Activated naive CD8-positive, alpha-beta T cell treated with anti-CD3 and anti-CD28 coated beads, Interleukin-2, amount 10 ng/mL, durations not matched to agents 7 days and 5 days (primary cell): ENCODE measurements at regions not wholly inside any gene's neighbourhood (a gene's known extent, or its start where the extent isn't known, plus 50 kb on each side); places are given as distances from the start of the nearest gene placed in this dataset.

ENCODE experiments used
- ATAC-seq: fragments of 150-1000 bp; cut with Tn5 transposase; one replicate; pipeline ENCODE4 v1.10.0; 2021; ENCODE audit warnings: low read depth, moderate library complexity
- POLR2A ChIA-PET: fragments of 350-600 bp; sonication (Branson Sonifier 250); formaldehyde crosslinking; loops from one replicate; lab custom pipeline; 2021; ENCODE audit warnings: antibody characterized with exemption; lab: Charles Lee
- DNase-seq: peaks from one replicate; pipeline ENCODE4 v3.0.0; 2021
- H3K27ac Mint-ChIP-seq: one replicate; pipeline ENCODE4 v1.8.0; 2022; ENCODE audit warnings: mild to moderate bottlenecking, mixed read lengths
- H3K27me3 Mint-ChIP-seq: one replicate; pipeline ENCODE4 v1.8.0; 2022; ENCODE audit warnings: mild to moderate bottlenecking, moderate library complexity, mixed read lengths
- H3K36me3 Mint-ChIP-seq: one replicate; pipeline ENCODE4 v1.8.0; 2021; ENCODE audit warnings: mild to moderate bottlenecking, mixed read lengths
- H3K4me1 Mint-ChIP-seq: one replicate; pipeline ENCODE4 v1.8.0; 2021; ENCODE audit warnings: mixed read lengths
- H3K4me3 Mint-ChIP-seq: one replicate; pipeline ENCODE4 v1.8.0; 2022; ENCODE audit warnings: mild to moderate bottlenecking, moderate library complexity, mixed read lengths
- H3K9me3 Mint-ChIP-seq: one replicate; pipeline ENCODE4 v1.8.0; 2021; ENCODE audit warnings: mixed read lengths

DNA sequence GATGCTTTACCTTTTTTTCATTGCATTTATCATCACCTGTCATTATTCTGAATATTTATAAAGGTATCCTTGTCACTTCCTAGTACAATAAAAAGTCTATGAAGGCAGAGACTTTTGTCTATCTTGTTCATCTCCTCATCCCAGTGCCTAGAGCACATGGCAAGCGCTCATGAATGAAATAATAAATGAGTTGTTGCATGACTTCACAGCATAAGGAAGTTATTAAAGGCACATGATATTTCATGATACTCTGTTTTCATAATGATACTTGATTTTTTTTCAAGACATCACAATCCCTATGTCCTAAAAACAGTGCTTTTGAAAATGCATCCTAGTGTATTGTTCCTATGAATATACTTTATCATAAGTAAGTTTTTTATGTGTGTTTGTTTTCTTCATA is 310.6 kb upstream of the RSPO3 start:
- H3K9me3 Mint-ChIP-seq, result no peaks in the 10 kb centered on the region
- peaks cover 7% of the 10 kb centered on the region for H3K27me3 Mint-ChIP-seq
- no peak overlapping the region for H3K27ac Mint-ChIP-seq
- H3K4me3 Mint-ChIP-seq, result no peak overlapping the region
- no peaks in the 10 kb centered on the region for H3K36me3 Mint-ChIP-seq
- DNase-seq, result no peak
- H3K4me1 Mint-ChIP-seq, result no peaks in the 10 kb centered on the region
- ATAC-seq, result no peak
- POLR2A ChIA-PET, result no interaction called here

DNA sequence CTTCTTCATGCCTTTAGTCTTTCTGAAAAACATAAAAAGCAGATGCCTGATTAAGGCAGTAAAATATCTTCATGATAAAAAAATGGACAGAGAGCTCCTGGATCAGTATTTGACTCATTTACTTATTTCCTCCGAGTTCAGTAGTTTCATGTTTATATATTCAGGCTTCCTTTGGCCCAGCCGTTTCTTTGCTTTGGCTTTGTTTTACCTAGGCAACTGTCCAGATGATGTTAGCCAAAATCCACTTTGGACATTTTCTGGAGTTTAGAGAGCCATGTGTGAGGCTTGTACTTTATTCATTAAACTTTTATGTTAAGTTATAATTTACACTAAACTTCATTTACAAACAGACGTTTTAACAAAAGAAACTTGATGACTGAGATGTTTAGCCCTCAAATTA is 307.1 kb upstream of the RSPO3 start:
- ATAC-seq (no peak), DNase-seq (no peak)
- H3K9me3 Mint-ChIP-seq, result no peaks in the 10 kb centered on the region
- H3K4me3 Mint-ChIP-seq, result no peak overlapping the region
- POLR2A ChIA-PET, result no interaction called here
- H3K27ac Mint-ChIP-seq, result no peak overlapping the region
- no peaks in the 10 kb centered on the region for H3K36me3 Mint-ChIP-seq
- peaks cover 5% of the 10 kb centered on the region for H3K27me3 Mint-ChIP-seq
- H3K4me1 Mint-ChIP-seq, result no peaks in the 10 kb centered on the region

- ATAC-seq, result no peak
- Mint-ChIP-seq H3K27me3 (peaks cover 3% of the 10 kb centered on the region), H3K36me3 (no peaks in the 10 kb centered on the region), H3K4me1 (no peaks in the 10 kb centered on the region), H3K9me3 (no peaks in the 10 kb centered on the region), H3K4me3 (no peak overlapping the region), H3K27ac (no peak overlapping the region)
- no peak for DNase-seq
- POLR2A ChIA-PET, result no interaction called here
These were observed 306.5 kb upstream of the RSPO3 start for GRCh38 chr6:126812010-126812409.

DNA sequence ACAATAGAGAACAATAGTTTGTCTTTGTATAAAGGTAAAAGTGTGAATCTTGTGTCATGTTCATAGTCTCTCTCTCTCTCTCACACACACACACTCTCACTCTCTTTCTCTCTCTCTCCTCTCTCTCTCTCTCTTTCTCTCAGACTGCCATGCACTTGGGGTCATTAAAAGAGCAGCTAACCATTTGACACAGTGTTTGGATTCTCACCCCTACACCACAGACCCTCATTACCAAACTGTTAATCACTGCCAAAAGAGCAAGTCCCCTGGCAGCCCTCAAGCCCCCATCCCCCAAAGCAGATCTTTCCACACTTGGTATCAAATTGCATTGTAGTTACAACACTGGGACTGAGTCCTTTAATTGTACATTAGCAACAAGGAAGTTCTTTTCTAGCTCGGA is 305.8 kb upstream of the RSPO3 start:
- DNase-seq, result no peak
- Mint-ChIP-seq H3K4me3 (no peak overlapping the region), H3K9me3 (no peaks in the 10 kb centered on the region), H3K4me1 (no peaks in the 10 kb centered on the region), H3K27ac (no peak overlapping the region), H3K36me3 (no peaks in the 10 kb centered on the region), H3K27me3 (peaks cover 3% of the 10 kb centered on the region)
- ATAC-seq, result no peak
- POLR2A ChIA-PET, result no interaction called here

- H3K4me3 Mint-ChIP-seq, result no peak overlapping the region
- no peaks in the 10 kb centered on the region for H3K27me3 Mint-ChIP-seq
- no peak for ATAC-seq
- H3K9me3 Mint-ChIP-seq, result no peaks in the 10 kb centered on the region
- no peak overlapping the region for H3K27ac Mint-ChIP-seq
- DNase-seq, result no peak
- H3K4me1 Mint-ChIP-seq, result no peaks in the 10 kb centered on the region
- POLR2A ChIA-PET, result no interaction called here
- H3K36me3 Mint-ChIP-seq, result no peaks in the 10 kb centered on the region
These were observed 297.8 kb upstream of the RSPO3 start for GRCh38 chr6:126820634-126821033.

DNA sequence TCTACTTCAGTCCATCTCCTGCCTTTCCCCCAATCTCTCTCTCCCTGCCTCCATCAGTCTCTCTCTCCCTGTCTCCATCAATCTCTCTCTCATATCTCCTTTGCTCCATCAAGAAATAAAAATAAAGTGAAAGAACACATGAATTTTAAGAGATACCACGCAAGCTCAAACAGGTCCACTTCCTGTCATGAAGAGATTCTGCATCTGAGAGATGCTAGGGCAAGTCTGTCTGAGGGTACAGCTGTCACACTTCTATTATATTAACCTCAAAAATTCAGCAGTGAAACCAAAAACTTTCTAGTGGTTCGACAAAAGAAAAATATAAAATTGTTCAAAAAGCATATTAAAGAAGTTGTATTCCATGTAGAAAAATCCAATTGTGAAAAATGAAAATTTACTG is 296.8 kb upstream of the RSPO3 start:
- POLR2A ChIA-PET, result no interaction called here
- ATAC-seq, result no peak
- no peak for DNase-seq
- H3K4me3 Mint-ChIP-seq, result no peak overlapping the region
- H3K4me1 Mint-ChIP-seq, result no peaks in the 10 kb centered on the region
- no peak overlapping the region for H3K27ac Mint-ChIP-seq
- no peaks in the 10 kb centered on the region for H3K9me3 Mint-ChIP-seq
- no peaks in the 10 kb centered on the region for H3K36me3 Mint-ChIP-seq
- H3K27me3 Mint-ChIP-seq, result no peaks in the 10 kb centered on the region

DNA sequence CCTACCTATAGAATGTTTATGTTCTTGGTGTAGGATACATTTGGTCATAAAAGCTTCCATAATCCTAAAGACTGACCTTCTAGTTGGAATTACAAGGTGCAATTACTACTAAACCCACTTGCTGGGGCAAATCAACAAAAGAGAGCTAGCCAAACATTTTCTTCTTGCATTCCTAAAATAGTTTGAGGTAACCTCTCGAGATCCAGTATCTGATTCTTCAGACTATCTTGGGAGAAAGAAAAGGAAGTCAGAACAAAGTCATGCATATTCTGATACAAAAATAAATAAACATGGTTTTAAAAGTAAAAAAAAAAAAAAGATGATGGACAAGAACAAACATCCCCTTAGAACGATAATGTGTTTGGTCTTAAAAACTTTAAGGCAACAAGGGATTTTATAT is 294.2 kb upstream of the RSPO3 start:
- Mint-ChIP-seq H3K4me3 (no peak overlapping the region), H3K27ac (no peak overlapping the region), H3K27me3 (no peaks in the 10 kb centered on the region), H3K4me1 (no peaks in the 10 kb centered on the region), H3K9me3 (no peaks in the 10 kb centered on the region), H3K36me3 (no peaks in the 10 kb centered on the region)
- DNase-seq, result no peak
- POLR2A ChIA-PET, result no interaction called here
- no peak for ATAC-seq

DNA sequence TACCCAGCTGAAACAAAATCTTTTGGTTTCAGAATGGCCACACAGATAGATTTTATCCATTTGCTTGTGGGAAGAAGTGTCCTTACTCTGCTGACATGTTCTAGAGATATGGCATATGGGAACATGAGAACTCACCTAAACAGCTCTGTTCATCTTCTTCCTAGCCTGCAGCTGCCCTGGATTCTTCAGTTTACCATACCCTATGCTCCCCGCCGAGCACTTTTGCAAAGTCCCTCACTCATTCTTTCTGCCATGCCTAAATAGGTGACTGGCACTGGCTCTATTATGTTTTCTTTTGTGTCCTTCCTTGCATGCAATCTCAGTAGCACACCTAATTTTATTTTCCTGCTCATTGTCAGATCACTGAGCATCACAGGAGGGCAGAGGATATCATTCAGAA is 293.7 kb upstream of the RSPO3 start:
- Mint-ChIP-seq H3K36me3 (no peaks in the 10 kb centered on the region), H3K27ac (no peak overlapping the region), H3K27me3 (no peaks in the 10 kb centered on the region), H3K4me1 (no peaks in the 10 kb centered on the region), H3K4me3 (no peak overlapping the region), H3K9me3 (no peaks in the 10 kb centered on the region)
- POLR2A ChIA-PET, result no interaction called here
- DNase-seq (no peak), ATAC-seq (no peak)

DNA sequence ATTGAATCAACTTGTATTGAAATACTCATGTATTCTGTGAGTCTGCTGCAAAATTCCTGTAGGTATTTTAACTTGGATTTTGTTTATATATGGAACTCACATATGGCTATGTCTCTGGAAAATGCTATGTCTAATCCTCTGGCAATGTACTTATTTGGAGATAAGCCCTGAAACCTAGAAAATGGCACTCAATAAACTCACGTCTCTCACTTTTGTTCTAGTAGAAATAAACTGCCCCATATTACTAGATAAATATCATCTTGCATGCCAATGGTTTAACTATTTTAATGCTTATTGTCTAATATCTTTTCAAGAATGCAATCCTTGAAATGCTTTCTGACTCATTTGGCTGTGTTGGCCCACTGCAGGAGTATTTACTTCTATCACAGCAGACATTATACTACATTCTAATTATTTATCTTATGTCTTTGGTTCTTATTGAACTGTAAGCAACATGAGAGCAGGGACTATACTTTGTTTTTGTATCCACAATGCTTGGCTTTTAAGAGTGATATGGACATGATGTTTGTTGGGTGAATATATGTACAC is 292.2 kb upstream of the RSPO3 start:
- ATAC-seq (no peak), DNase-seq (no peak)
- no peaks in the 10 kb centered on the region for H3K4me1 Mint-ChIP-seq
- no peak overlapping the region for H3K4me3 Mint-ChIP-seq
- POLR2A ChIA-PET, result no interaction called here
- no peaks in the 10 kb centered on the region for H3K27me3 Mint-ChIP-seq
- no peak overlapping the region for H3K27ac Mint-ChIP-seq
- H3K9me3 Mint-ChIP-seq, result no peaks in the 10 kb centered on the region
- H3K36me3 Mint-ChIP-seq, result no peaks in the 10 kb centered on the region

GRCh38 chr6:126831461-126831860 is 287.0 kb upstream of the RSPO3 start:
- Mint-ChIP-seq H3K27me3 (no peaks in the 10 kb centered on the region), H3K27ac (no peak overlapping the region), H3K36me3 (no peaks in the 10 kb centered on the region), H3K9me3 (no peaks in the 10 kb centered on the region), H3K4me3 (no peak overlapping the region), H3K4me1 (no peaks in the 10 kb centered on the region)
- DNase-seq (no peak), ATAC-seq (no peak)
- POLR2A ChIA-PET, result no interaction called here

- DNase-seq (no peak), ATAC-seq (no peak)
- Mint-ChIP-seq H3K27ac (no peak overlapping the region), H3K9me3 (no peaks in the 10 kb centered on the region), H3K36me3 (no peaks in the 10 kb centered on the region), H3K4me3 (no peak overlapping the region), H3K27me3 (no peaks in the 10 kb centered on the region), H3K4me1 (no peaks in the 10 kb centered on the region)
- POLR2A ChIA-PET, result no interaction called here
These were observed 275.7 kb upstream of the RSPO3 start for GRCh38 chr6:126842769-126843168.

DNA sequence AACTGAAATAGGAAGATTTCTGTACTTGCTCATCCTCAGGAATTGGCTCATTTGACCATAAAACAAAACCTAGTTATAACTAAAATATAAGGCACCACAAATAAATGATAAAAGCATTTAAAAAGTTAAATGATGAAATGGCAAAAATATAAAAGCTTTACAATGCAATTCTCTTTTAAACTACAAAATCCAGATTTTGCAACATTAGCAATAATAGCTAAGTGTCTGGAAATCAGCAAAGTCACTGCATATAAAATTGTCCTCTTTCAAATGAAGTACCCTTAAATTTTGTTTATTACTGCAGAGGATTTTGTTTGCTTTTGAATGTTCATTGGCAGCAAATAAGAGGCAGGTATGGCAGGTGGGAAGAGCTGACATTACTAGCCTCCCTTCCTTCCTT is 270.4 kb upstream of the RSPO3 start:
- Mint-ChIP-seq H3K9me3 (no peaks in the 10 kb centered on the region), H3K27ac (no peak overlapping the region), H3K4me3 (no peak overlapping the region), H3K27me3 (no peaks in the 10 kb centered on the region), H3K4me1 (no peaks in the 10 kb centered on the region), H3K36me3 (no peaks in the 10 kb centered on the region)
- POLR2A ChIA-PET, result no interaction called here
- DNase-seq (no peak), ATAC-seq (no peak)

- POLR2A ChIA-PET, result no interaction called here
- Mint-ChIP-seq H3K9me3 (no peaks in the 10 kb centered on the region), H3K27me3 (no peaks in the 10 kb centered on the region), H3K4me3 (no peak overlapping the region), H3K4me1 (no peaks in the 10 kb centered on the region), H3K36me3 (no peaks in the 10 kb centered on the region), H3K27ac (no peak overlapping the region)
- no peak for DNase-seq
- no peak for ATAC-seq
These were observed 250.8 kb upstream of the RSPO3 start for GRCh38 chr6:126867641-126868040.

DNA sequence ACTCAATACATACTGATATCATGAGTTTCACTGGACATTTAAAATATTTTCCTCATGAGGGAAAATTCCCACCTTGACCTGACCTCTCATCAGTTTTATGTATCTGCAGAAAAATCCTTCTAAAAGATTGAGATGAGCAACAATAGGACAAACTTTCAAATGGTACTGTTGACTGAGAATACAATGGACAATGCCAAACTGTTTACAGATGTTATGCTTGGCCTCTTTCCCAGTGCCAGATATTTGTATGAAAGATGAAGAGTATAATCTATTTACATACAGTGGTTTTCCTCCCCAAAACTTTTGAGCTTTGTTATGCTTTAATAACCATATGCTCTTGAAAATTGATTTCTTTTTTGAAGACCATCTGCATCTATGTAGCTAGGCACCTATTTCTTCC is 245.1 kb upstream of the RSPO3 start:
- ATAC-seq (no peak), DNase-seq (no peak)
- Mint-ChIP-seq H3K36me3 (no peaks in the 10 kb centered on the region), H3K4me1 (no peaks in the 10 kb centered on the region), H3K9me3 (no peaks in the 10 kb centered on the region), H3K4me3 (no peak overlapping the region), H3K27ac (no peak overlapping the region), H3K27me3 (peaks cover 2% of the 10 kb centered on the region)
- POLR2A ChIA-PET, result no interaction called here

- no peak overlapping the region for H3K4me3 Mint-ChIP-seq
- no peaks in the 10 kb centered on the region for H3K4me1 Mint-ChIP-seq
- POLR2A ChIA-PET, result no interaction called here
- peaks cover 2% of the 10 kb centered on the region for H3K27me3 Mint-ChIP-seq
- no peaks in the 10 kb centered on the region for H3K36me3 Mint-ChIP-seq
- no peaks in the 10 kb centered on the region for H3K9me3 Mint-ChIP-seq
- ATAC-seq (no peak), DNase-seq (no peak)
- no peak overlapping the region for H3K27ac Mint-ChIP-seq
These were observed 244.7 kb upstream of the RSPO3 start for GRCh38 chr6:126873791-126874190.
